Daoy (cell line): ENCODE measurements at regions not wholly inside any gene's neighbourhood (a gene's known extent, or its start where the extent isn't known, plus 50 kb on each side); places are given as distances from the start of the nearest gene placed in this dataset.
A peak's percentile ranks its signal among the peaks of the same experiment; 100 is the strongest.

Experiments used
- DNase-seq: peaks from one replicate; pipeline ENCODE4 v3.0.0-alpha.2; 2015; ENCODE audit warnings: low read depth

- no peak for DNase-seq
Measured at GRCh38 chr22:22744412-22745224, 100.2 kb downstream of the GGTLC2 start.

DNA sequence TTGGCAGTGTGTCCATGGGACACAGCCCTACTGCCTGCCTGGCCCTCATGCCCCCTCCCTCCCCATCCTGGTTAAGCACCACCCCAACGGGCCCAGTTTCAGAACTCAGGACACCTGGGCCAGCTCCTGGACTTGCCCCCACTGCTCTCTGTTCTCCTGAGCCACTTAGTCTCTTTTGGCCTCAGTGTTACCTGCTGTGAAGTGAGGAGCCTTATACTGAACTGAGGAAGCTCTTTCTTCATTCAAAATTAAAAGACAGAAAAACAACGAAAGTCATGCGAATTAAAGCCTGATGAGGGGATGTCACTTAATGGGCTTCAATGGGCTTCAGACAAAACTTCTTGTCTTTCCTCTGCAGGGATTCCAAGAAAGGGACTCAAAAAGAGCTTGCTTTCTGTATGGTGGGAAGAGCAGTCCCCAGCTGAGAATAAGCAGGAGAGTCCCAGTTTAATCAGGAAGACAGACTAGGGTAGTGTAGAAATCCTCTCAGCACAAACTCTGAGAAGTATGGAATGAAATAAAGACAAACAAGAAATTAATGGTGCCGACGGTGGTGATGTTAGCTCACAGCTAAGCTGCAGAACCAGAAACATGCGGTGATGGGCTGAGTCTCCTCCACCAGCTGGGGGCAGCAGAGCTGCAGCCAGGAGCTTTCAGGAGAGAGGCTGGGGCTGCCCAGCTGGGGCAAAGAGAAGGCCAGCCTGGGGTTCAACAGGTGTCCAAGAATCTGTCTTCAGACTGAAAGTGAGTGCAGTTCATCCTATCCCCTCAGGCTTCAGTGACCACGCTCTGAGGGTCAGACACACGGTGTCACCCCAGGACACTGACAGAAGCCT lies 101.0 kb downstream of the GGTLC2 start:
- DNase-seq: peak; percentile 39

DNA sequence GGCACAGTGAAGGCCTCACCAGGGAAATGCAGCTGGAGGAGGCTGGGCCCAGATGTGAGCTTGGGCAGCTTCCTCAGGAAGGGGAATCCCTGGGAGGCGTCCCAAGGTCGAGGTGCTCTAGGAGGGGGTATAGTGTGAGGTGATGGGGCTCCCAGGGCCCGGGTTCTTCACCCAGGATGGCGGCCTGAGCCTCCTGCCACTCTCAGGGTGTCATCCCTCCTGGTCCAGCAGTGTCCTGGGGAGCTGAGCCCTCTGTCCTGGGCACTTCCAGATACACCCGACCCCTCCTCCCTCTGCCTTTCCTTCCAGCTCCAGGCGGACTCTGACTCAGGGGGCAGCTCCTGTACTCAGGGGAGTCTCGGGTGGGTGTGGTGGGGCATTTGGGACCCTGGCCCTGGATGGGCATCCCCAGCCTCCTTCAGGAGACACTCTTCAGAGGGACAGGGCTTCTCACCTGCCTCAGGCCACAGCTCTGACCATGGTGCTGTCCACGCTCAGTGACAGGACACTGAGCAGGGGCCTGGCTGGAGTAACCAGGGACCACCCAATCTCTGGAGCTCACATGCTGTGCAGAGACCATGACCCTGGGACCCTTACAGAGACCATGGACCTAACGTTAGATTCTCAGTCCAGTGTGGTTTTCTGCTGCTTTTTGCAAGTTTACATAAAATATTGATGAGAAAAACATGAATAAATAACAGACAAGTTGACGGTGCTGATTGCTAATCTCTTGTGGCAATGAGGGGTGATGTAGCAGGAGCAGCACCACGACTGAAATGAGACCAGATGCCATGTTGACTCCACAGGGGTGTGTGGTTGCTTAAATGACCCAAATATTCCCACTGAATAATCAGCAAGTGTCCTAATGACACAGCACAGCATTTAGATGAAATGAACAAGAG lies 101.9 kb downstream of the GGTLC2 start:
- DNase-seq: no peak

- no peak for DNase-seq
Measured at GRCh38 chr22:22746963-22747933, 102.8 kb downstream of the GGTLC2 start.

DNA sequence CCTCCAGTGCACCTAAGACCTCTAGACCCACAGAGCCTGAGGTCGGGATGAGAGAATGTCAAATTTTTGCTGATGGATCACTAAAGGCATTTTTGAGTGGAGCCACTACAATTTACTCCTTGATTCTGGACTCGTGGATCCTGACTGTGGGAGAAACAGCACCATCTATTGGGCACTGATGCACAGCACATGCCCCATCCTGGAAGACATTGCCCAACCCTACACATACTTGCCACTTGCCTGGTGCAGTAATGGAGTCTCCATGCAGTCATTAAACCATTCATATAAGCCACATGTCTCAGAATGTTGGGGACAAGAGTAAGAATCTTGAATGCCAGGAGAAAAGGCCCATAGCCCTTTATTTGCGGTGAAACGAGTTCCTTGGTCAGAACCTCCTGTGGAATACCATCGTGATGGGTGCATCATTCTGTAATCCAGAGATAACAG lies 103.9 kb downstream of the GGTLC2 start:
- DNase-seq: peak; percentile 49

DNA sequence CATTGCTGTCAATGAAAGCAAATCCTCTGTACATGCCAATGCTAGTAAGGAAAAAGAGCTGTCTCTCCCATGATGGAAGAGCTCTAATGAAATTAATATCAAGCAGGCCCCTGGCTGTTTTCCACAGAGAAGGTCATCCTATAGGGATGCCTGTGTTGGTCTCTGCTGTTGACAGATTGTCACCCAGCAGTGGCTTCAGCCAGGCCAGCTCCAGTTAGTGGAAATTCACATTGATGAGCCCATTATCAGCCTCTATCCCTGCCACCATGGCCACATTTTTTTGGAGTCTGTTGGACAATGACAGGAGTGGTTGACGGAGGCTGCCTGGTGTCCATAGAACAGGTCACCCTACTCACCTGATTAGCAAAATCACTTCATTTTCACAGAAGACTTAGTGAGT lies 104.3 kb downstream of the GGTLC2 start:
- no peak for DNase-seq

DNA sequence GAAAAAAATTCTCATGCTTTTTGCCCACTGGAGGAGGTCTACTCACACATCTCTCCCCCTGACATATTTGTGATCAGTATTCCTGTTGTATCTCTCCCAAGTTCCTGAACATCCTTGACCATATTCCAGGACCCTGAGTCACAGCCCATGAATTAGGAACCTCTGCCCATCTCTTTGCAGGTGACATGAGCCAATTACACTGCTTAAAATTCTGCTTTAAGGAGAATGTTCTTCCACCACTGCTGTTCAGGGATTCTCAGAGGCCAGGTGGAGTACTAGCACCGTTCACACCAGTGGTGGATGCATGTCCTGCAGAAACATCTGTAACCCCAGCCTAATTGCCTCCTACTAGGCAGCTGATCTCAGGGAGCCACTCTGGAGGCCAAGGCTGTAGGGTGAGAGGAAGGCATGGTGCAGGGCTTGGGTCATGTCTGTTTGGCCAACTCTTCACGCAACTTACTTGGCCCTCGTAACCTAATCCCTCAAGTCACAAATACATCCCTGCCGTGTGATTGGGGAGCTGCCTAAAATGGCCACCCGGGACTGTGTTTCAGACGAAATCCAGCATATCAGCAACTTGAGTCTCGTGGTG lies 104.8 kb downstream of the GGTLC2 start:
- DNase-seq: no peak

DNA sequence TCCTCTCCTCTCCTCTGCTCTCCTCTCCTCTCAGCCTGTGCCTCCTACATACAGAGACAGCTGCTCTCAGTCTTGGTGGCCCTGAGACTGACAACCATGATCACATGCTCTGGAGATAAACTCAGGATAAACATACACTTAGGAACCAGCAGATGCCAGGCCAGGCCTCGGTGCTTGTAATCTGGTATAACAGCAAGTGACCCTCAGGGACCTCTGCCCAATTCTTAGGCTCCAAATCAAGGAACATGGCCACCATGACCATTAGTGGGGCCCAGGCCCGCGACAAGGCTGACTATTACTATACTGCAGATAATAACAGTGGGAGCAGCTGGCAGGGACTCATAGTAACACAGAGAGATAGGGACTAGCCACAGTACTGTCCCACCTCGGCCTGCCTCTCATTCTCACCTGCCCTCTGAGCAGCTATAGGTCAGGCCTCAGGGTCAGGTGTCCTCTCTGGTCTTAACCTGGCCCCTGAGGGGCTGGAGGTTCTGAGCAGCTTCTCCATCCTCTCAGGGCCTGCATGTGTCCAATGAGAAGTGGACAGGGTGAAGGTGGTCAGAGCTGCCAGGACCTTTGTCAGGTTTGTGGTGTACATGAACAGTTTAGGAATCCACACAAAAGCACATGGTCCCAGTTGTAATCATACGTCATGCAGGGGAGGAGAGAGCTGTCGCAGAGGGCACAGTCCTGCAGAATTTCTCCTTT lies 106.1 kb downstream of the GGTLC2 start:
- DNase-seq: no peak

- DNase-seq: no peak
Measured at GRCh38 chr22:22751043-22751603, 106.7 kb downstream of the GGTLC2 start.

DNA sequence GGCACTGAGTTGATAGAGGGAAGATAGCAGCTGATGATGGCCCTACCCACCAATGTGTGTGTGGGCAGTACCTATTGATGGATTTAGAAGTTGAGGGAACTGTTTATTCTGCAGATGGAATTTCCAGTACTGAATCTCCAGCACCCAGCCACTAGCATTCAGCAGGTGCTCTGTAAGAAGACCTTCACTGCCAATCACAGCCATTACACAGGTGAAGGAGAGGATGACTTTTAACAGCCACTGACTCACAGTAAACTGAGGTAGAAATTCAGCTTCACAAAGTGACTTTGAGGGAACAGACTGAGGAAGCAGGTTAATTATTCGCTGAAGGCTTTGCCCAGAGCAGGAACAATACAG lies 107.8 kb downstream of the GGTLC2 start:
- DNase-seq: no peak

DNA sequence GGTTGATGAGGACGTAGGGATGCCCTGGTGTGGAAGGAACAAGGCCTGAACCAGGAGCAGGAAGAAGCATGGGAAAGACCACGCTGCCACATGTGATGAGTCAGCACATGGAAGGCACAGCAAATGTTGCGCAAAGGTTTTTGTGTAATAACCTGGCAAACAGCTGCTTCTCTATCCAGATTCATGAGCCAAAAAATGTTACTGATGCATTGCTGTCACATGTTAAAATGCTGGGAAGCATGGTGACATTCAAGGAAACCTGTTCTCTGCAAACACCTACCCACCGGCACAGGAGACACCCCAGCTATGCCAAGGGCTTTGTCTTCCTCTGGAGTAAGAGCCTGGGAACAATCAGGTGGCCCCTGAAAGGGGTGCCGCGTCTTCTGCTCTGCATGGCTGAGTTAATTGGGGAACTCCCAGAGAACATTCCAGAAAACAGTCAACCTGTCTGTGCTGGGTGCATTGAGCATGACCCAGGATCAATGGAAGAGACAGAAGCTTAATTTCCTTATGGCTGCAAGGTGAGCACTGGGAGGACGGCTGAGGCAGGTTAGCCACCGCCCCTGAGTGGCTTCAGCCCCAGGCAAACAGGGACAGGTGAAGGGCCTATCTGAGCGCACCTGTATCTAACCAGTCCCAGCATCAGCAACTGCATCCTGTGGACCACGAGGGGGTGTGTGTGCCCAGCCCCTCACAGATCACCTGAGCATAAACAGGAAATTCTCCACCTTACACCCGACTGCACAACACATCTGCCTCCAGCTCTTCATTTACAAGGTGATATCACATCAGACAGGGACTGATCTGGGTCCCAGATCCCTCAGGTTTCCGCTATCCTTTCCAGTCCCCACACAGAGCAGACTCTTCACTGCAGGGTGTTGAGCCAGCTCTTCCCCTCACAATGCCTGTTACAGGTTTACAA lies 108.4 kb downstream of the GGTLC2 start:
- DNase-seq: no peak

GRCh38 chr22:22753526-22754267 lies 109.3 kb downstream of the GGTLC2 start:
- DNase-seq: peak; percentile 67

DNA sequence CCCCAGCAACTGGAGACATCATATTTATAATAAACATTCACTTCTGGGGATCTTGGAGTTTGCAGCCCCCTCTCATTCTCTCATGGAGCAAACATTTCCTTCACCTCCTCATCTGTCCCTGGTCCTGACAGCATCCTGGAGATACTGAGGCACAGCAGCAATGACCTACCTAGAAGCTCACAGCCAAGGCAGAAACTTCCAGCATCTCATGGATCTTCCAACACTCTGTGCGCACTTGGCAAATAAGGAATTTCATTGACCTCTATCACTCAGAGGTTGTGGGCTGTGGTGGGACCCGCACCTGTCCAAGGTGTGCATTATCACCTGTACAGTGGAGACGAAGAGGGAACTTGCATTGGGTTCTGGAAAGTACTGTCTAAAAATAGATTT lies 109.8 kb downstream of the GGTLC2 start:
- DNase-seq: no peak

DNA sequence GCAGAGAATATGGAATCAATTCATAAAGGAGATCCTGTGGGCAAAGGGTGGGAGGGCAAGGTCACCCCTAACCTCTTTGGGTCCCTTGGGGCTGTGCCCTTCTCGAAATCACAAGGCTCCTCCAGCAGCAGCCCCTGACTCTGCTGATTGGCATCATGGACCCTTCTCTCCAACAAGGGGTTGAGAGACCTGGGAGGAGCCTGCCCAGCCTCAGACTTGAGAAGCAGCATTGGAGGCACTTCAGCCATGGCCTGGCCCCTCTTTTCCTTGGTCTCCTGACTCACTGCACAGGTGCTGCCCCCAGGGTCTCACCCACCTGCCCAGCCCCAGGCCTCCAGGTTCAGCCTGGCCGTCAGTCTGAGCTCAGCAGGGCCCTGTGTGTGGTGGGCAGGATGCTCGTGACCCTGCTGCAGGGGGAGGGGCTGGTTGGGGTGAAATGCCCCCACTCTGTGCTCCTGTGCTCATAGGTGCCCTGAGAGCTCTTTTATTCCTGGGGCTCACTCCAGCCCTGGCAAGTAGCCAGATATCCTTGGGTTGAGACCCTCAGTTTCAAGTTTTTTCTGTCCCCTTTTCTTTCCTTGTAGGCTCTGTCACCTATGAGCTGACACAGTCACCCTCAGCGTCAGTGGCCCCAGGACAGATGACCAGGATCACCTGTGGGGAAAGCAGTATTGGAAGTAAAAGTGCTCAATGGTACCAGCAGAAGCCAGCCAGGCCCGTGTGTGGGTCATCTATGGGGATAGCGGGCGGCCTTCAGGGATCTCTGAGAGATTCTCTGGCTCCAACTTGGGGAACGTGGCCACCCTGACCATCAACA lies 110.8 kb downstream of the GGTLC2 start:
- no peak for DNase-seq

GRCh38 chr22:22755778-22756100 lies 111.3 kb downstream of the GGTLC2 start:
- DNase-seq: no peak

DNA sequence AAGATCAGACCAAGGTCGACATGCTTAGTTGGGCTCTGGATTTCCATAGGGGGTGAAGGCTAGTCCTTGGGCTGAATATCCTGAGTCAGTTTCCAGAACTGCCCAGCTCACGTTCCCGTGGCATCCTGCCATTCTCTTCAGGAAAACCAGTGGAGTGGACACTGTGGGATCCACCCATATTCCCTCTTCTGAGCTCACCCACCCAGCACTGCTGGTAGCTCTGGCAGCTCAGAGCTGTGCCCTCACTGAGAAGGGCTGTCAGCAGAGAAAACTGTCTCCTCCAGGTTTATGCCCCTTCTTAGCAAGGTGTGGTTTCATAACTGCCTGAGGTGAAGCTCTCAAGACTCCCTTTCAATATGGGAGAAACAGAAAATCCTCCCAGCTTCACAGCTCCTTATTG lies 111.7 kb downstream of the GGTLC2 start:
- DNase-seq: no peak
